KMS-11 (cell line): ENCODE measurements at regions not wholly inside any gene's neighbourhood (a gene's known extent, or its start where the extent isn't known, plus 50 kb on each side); places are given as distances from the start of the nearest gene placed in this dataset.

Source experiments
- H2AFZ ChIP-seq: fragments of 200-600 bp; sonication (generic); 2 replicates; pipeline ENCODE4 v1.6.1; 2016; ENCODE audit warnings: antibody characterized with exemption, mixed run types, low read depth
- H3K27ac ChIP-seq: fragments of 200-600 bp; sonication (generic); 2 replicates; pipeline ENCODE4 v1.6.1; 2016; ENCODE audit warnings: mild to moderate bottlenecking, mixed run types
- H3K27me3 ChIP-seq: fragments of 200-600 bp; sonication (generic); 2 replicates; pipeline ENCODE4 v1.6.1; 2017; ENCODE audit warnings: mild to moderate bottlenecking, low read depth, mixed run types, moderate library complexity; ENCODE audit not compliant: insufficient read depth
- H3K36me3 ChIP-seq: fragments of 200-600 bp; sonication (generic); 2 replicates; pipeline ENCODE4 v1.6.1; 2017; ENCODE audit warnings: mild to moderate bottlenecking, mixed run types; ENCODE audit not compliant: insufficient read depth
- H3K4me1 ChIP-seq: fragments of 200-600 bp; sonication (generic); 2 replicates; pipeline ENCODE4 v1.6.1; 2016; ENCODE audit warnings: mild to moderate bottlenecking, low read depth, mixed run types; ENCODE audit not compliant: poor library complexity, severe bottlenecking
- H3K4me2 ChIP-seq: fragments of 200-600 bp; sonication (generic); 2 replicates; pipeline ENCODE4 v1.7.0; 2016; ENCODE audit warnings: mild to moderate bottlenecking, mixed run types
- H3K4me3 ChIP-seq: fragments of 200-600 bp; sonication (generic); IDR thresholded peaks from 2 replicates; pipeline ENCODE4 v1.6.1; 2017; ENCODE audit warnings: low read depth, low read length, mixed read lengths; ENCODE audit not compliant: insufficient read depth
- H3K79me2 ChIP-seq: fragments of 200-600 bp; sonication (generic); 2 replicates; pipeline ENCODE4 v1.6.1; 2016; ENCODE audit warnings: low read depth, mixed run types; ENCODE audit not compliant: insufficient read depth
- H3K9ac ChIP-seq: fragments of 200-600 bp; sonication (generic); 2 replicates; pipeline ENCODE4 v1.6.1; 2016; ENCODE audit warnings: mild to moderate bottlenecking, mixed run types
- H4K20me1 ChIP-seq: fragments of 200-600 bp; sonication (generic); 2 replicates; pipeline ENCODE4 v1.6.1; 2016; ENCODE audit warnings: mild to moderate bottlenecking, mixed run types; ENCODE audit not compliant: insufficient read depth
- CTCF ChIP-seq: fragments of 200-600 bp; sonication (generic); conservative IDR thresholded peaks from 2 replicates; pipeline ENCODE4 v1.6.1; 2017; ENCODE audit warnings: low read depth, mild to moderate bottlenecking, antibody characterized with exemption, low read length, moderate library complexity, mixed read lengths

DNA sequence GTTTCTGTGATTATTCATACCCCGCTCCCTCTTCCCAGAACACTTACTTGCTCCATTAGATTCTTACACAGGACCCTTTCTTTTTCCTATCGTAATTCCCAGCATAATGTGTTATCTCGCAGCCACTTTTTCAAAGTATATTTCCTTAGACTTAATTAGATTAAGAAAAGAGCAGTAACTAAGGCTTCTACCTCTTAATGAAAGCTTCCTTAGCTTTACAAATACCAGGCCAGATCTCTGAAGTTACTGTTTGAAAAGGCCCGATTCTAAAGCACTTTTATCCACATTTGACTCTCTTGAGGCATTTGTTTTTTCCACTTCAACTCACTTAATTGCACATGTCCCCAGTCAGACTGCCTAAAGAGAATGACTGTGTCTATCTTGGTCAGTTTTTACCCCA is 1264.3 kb upstream of the ADGRL2 start:
- Histone ChIP-seq H3K4me3 (no peak overlapping the region), H2AFZ (no peak overlapping the region), H3K79me2 (no peaks in the 10 kb centered on the region), H3K27me3 (no peaks in the 10 kb centered on the region), H3K27ac (no peak overlapping the region), H4K20me1 (no peaks in the 10 kb centered on the region), H3K4me1 (no peaks in the 10 kb centered on the region), H3K4me2 (no peak overlapping the region), H3K36me3 (no peaks in the 10 kb centered on the region), H3K9ac (no peak overlapping the region)
- no peak for TF ChIP-seq CTCF

DNA sequence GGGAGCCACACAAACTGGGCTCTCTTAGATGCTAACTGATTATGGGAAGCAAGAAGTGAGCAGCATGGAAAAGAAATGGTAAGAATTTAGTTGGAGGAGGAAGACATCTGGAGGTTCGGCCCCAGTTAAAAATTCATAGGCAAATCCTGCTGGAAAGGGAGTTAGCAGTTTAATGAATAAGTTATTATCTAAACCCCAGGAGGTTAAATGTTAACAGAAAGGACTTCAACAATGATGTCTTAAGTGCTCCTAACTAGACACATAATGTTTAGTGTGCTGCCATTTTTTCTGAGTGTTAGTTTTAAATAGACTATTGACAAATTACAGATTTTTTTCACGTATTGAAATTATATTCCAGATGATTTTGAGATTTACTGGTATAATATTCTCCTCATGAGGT is 1265.3 kb upstream of the ADGRL2 start:
- Histone ChIP-seq H2AFZ (no peak overlapping the region), H3K36me3 (no peaks in the 10 kb centered on the region), H3K79me2 (no peaks in the 10 kb centered on the region), H3K4me2 (no peak overlapping the region), H3K4me1 (no peaks in the 10 kb centered on the region), H4K20me1 (no peaks in the 10 kb centered on the region), H3K4me3 (no peak overlapping the region), H3K27ac (no peak overlapping the region), H3K27me3 (no peaks in the 10 kb centered on the region), H3K9ac (no peak overlapping the region)
- TF ChIP-seq CTCF, result no peak

DNA sequence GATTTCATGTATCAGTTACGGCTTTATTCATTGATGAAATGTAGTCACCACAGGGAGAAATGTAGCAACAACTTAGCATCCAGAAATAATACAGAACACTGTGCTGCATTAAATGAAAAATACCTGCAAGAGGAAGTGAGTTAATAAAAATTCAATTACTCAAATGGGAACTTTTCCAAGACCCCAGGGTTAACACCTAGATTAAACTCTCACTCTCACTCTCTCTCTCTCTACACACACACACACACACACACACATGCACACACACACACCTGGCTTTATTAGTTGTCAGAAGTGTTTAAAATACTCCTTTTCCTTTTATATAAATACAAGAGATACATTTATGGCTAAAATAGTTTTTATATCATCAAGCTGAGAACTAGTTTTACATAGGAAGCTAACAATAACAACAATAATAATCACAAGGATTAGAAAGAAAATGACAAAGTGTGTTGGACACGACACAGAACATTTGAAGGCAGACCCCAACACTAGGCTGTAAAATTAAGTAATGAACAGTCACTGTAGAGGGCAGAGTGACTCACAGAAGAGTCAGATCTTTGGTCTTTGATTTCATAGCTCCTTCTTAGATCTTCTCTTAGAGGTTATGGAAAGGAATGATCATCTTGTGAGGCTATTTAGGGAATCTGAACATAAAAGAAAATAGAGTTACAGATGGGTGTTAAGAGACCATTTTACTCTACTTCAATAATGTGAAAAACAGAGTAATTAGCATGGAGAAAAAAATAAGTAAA is 1266.0 kb upstream of the ADGRL2 start:
- Histone ChIP-seq H2AFZ (no peak overlapping the region), H3K36me3 (no peaks in the 10 kb centered on the region), H3K4me1 (no peaks in the 10 kb centered on the region), H3K79me2 (no peaks in the 10 kb centered on the region), H3K9ac (no peak overlapping the region), H3K27me3 (no peaks in the 10 kb centered on the region), H3K4me2 (no peak overlapping the region), H3K27ac (no peak overlapping the region), H3K4me3 (no peak overlapping the region), H4K20me1 (no peaks in the 10 kb centered on the region)
- TF ChIP-seq CTCF, result no peak

DNA sequence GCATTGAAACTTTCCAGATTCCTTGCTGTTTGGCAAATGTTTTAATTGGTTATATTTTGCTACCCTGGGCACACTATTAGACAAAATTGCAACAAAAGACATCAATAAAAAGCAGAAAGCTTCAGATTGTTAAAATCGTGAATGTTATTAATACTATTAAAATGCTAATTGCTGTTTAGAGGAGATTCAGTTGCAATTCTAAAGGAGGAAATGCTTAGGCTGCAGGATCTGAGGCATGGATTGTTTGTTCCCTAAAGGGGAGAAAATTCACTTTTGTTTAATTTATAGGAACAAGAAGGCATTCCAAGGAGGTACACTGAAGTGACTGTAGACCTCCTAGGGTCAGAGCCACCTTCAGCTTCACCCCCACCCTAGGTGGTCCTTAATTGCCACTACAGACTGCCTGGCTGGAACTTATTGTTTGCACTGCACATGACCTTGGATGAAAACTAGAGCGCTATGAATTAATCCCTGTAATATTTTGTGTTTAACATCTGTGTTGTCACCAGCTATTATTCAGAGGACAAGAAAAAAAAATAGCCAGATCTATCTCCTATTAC is 1266.9 kb upstream of the ADGRL2 start:
- no peaks in the 10 kb centered on the region for H4K20me1 ChIP-seq
- no peak overlapping the region for H2AFZ ChIP-seq
- H3K79me2 ChIP-seq, result no peaks in the 10 kb centered on the region
- H3K4me3 ChIP-seq, result no peak overlapping the region
- H3K4me1 ChIP-seq, result no peaks in the 10 kb centered on the region
- no peak overlapping the region for H3K27ac ChIP-seq
- TF ChIP-seq CTCF, result no peak
- no peaks in the 10 kb centered on the region for H3K27me3 ChIP-seq
- no peaks in the 10 kb centered on the region for H3K36me3 ChIP-seq
- H3K9ac ChIP-seq, result no peak overlapping the region
- no peak overlapping the region for H3K4me2 ChIP-seq
